HEK293 (cell line): ENCODE measurements at regions not wholly inside any gene's neighbourhood (a gene's known extent, or its start where the extent isn't known, plus 50 kb on each side); places are given as distances from the start of the nearest gene placed in this dataset.

Experiments
- ZFP3 ChIP-seq: fragments of 450-650 bp; formaldehyde crosslinking; IDR thresholded peaks from 2 replicates; pipeline ENCODE4 v1.5.1; 2016; ENCODE audit warnings: low read depth, missing biosample characterization, missing genetic modification characterization
- ZNF140 ChIP-seq: fragments of 450-650 bp; formaldehyde crosslinking; IDR thresholded peaks from 2 replicates; pipeline ENCODE4 v1.5.1; 2016; ENCODE audit warnings: missing biosample characterization, missing genetic modification characterization
- ZNF184 ChIP-seq: fragments of 450-650 bp; IDR thresholded peaks from 2 replicates; pipeline ENCODE4 v1.5.1; 2018; ENCODE audit warnings: missing biosample characterization, mild to moderate bottlenecking, missing genetic modification characterization
- ZNF274 ChIP-seq, 2 experiments: fragments of 200-500 bp in 1 of 2; fragments of 450-650 bp in 1 of 2; sonication (Bioruptor generic) in 1 of 2; formaldehyde crosslinking in 1 of 2; IDR thresholded peaks; 2 replicates each; pipeline versions ENCODE4 v1.5.1 to v1.6.1; 2014 to 2016; ENCODE audit warnings: borderline replicate concordance in 1 of 2, inconsistent platforms in 1 of 2, low read length in 1 of 2, missing biosample characterization in 1 of 2, missing genetic modification characterization in 1 of 2
- ZNF600 ChIP-seq: fragments of 450-650 bp; formaldehyde crosslinking; IDR thresholded peaks from 2 replicates; pipeline ENCODE4 v1.5.1; 2016; ENCODE audit warnings: missing biosample characterization, missing genetic modification characterization
- ZNF670 ChIP-seq: fragments of 450-650 bp; formaldehyde crosslinking; IDR thresholded peaks from 2 replicates; pipeline ENCODE4 v1.5.1; 2016; ENCODE audit warnings: missing biosample characterization, missing genetic modification characterization, low read depth
- TF ChIP-seq, protein P1 (sequence below): fragments of 450-650 bp; formaldehyde crosslinking; IDR thresholded peaks from 2 replicates; pipeline ENCODE4 v1.5.1; 2016; ENCODE audit warnings: missing biosample characterization, missing genetic modification characterization

GRCh38 chr21:28727809-28728208 is 264.9 kb downstream of the LTN1 start:
- TF ChIP-seq, protein P1, sequence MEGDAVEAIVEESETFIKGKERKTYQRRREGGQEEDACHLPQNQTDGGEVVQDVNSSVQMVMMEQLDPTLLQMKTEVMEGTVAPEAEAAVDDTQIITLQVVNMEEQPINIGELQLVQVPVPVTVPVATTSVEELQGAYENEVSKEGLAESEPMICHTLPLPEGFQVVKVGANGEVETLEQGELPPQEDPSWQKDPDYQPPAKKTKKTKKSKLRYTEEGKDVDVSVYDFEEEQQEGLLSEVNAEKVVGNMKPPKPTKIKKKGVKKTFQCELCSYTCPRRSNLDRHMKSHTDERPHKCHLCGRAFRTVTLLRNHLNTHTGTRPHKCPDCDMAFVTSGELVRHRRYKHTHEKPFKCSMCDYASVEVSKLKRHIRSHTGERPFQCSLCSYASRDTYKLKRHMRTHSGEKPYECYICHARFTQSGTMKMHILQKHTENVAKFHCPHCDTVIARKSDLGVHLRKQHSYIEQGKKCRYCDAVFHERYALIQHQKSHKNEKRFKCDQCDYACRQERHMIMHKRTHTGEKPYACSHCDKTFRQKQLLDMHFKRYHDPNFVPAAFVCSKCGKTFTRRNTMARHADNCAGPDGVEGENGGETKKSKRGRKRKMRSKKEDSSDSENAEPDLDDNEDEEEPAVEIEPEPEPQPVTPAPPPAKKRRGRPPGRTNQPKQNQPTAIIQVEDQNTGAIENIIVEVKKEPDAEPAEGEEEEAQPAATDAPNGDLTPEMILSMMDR (tag by site-specific recombination), result no peak
- no peak for TF ChIP-seq ZNF140 (tag by site-specific recombination)
- TF ChIP-seq ZNF600, result no peak
- TF ChIP-seq ZNF670 (tag by site-specific recombination), result no peak
- TF ChIP-seq ZNF184, result no peak
- no peak for TF ChIP-seq ZNF274 (IDR thresholded peaks at IDR 0.05; ENCODE audit: low read length)
- no peak for TF ChIP-seq ZNF274 (tag by site-specific recombination; IDR thresholded peaks at IDR 0.05; ENCODE audit: borderline replicate concordance)
- no peak for TF ChIP-seq ZFP3 (tag by site-specific recombination)
